ENCODE measurements at regions not wholly inside any gene's neighbourhood (a gene's known extent, or its start where the extent isn't known, plus 50 kb on each side); places are given as distances from the start of the nearest gene placed in this dataset.

- ChIA-PET POLR2A (no interaction called here), CTCF (no interaction called here)
- no peak overlapping the region for H3K27ac Mint-ChIP-seq
- peaks cover 3% of the 10 kb centered on the region for H3K27me3 Mint-ChIP-seq (ENCODE audit: low read depth)
- DNase-seq (ENCODE audit: low spot score) = no peak
- ATAC-seq = no peak
- TF ChIP-seq, protein P1, sequence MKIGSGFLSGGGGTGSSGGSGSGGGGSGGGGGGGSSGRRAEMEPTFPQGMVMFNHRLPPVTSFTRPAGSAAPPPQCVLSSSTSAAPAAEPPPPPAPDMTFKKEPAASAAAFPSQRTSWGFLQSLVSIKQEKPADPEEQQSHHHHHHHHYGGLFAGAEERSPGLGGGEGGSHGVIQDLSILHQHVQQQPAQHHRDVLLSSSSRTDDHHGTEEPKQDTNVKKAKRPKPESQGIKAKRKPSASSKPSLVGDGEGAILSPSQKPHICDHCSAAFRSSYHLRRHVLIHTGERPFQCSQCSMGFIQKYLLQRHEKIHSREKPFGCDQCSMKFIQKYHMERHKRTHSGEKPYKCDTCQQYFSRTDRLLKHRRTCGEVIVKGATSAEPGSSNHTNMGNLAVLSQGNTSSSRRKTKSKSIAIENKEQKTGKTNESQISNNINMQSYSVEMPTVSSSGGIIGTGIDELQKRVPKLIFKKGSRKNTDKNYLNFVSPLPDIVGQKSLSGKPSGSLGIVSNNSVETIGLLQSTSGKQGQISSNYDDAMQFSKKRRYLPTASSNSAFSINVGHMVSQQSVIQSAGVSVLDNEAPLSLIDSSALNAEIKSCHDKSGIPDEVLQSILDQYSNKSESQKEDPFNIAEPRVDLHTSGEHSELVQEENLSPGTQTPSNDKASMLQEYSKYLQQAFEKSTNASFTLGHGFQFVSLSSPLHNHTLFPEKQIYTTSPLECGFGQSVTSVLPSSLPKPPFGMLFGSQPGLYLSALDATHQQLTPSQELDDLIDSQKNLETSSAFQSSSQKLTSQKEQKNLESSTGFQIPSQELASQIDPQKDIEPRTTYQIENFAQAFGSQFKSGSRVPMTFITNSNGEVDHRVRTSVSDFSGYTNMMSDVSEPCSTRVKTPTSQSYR (CRISPR knock-in tag; IDR thresholded peaks at IDR 0.05) = no peak
- TF ChIP-seq, protein P2, sequence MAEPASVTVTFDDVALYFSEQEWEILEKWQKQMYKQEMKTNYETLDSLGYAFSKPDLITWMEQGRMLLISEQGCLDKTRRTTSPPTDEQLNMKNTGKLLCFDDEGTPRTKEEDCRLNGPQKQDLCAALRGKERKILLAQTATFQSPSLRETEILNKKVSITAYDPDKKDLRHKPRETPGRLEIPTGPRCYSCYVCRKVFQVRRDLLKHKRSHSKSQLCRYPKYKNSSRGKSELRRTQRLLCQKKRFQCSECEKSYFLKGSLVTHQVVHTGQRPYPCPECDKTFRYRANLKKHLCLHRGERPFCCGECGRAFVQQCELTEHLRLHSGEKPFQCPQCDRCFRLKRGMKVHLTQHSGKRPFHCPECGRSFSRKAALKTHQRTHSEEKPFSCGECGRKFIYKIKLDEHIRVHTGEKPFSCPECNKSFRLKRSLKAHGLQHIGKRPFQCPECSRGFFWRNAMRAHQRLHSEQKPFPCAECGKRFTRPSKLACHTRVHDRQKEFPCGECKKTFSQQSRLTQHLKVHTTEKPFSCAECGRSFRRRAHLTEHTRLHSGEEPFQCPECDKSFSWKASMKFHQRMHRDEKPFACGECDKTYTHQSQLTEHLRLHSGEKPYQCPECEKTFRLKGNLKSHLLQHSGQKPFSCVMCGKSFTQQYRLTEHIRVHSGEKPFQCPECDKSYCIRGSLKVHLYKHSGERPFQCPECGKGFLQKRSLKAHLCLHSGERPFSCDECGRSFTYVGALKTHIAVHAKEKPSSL (CRISPR knock-in tag; conservative IDR thresholded peaks at IDR 0.05) = no peak
- TF ChIP-seq ETV6 (CRISPR knock-in tag; IDR thresholded peaks at IDR 0.05) = no peak
- no peak for TF ChIP-seq SMAD3 (CRISPR knock-in tag; IDR thresholded peaks at IDR 0.05; ENCODE audit: borderline replicate concordance)
- TF ChIP-seq MLX (CRISPR knock-in tag; IDR thresholded peaks at IDR 0.05) = no peak
- TF ChIP-seq, protein P3, sequence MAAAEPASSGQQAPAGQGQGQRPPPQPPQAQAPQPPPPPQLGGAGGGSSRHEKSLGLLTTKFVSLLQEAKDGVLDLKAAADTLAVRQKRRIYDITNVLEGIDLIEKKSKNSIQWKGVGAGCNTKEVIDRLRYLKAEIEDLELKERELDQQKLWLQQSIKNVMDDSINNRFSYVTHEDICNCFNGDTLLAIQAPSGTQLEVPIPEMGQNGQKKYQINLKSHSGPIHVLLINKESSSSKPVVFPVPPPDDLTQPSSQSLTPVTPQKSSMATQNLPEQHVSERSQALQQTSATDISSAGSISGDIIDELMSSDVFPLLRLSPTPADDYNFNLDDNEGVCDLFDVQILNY (CRISPR knock-in tag; IDR thresholded peaks at IDR 0.05) = no peak
- TF ChIP-seq, protein P4, sequence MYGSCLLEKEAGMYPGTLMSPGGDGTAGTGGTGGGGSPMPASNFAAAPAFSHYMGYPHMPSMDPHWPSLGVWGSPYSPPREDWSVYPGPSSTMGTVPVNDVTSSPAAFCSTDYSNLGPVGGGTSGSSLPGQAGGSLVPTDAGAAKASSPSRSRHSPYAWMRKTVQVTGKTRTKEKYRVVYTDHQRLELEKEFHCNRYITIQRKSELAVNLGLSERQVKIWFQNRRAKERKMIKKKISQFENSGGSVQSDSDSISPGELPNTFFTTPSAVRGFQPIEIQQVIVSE (CRISPR knock-in tag; IDR thresholded peaks at IDR 0.05; ENCODE audit: borderline replicate concordance) = no peak
- TF ChIP-seq, protein P5, sequence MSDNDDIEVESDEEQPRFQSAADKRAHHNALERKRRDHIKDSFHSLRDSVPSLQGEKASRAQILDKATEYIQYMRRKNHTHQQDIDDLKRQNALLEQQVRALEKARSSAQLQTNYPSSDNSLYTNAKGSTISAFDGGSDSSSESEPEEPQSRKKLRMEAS (CRISPR knock-in tag; IDR thresholded peaks at IDR 0.05) = no peak
- TF ChIP-seq FOXK1 (CRISPR knock-in tag; IDR thresholded peaks at IDR 0.05) = no peak
- TF ChIP-seq NFATC4 (CRISPR knock-in tag; IDR thresholded peaks at IDR 0.05) = no peak
- no peak for TF ChIP-seq RORB (CRISPR knock-in tag; IDR thresholded peaks at IDR 0.05)
- TF ChIP-seq, protein P6, sequence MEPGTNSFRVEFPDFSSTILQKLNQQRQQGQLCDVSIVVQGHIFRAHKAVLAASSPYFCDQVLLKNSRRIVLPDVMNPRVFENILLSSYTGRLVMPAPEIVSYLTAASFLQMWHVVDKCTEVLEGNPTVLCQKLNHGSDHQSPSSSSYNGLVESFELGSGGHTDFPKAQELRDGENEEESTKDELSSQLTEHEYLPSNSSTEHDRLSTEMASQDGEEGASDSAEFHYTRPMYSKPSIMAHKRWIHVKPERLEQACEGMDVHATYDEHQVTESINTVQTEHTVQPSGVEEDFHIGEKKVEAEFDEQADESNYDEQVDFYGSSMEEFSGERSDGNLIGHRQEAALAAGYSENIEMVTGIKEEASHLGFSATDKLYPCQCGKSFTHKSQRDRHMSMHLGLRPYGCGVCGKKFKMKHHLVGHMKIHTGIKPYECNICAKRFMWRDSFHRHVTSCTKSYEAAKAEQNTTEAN (CRISPR knock-in tag; IDR thresholded peaks at IDR 0.05) = no peak
- TF ChIP-seq ZNF671 (CRISPR knock-in tag; IDR thresholded peaks at IDR 0.05) = no peak
- TF ChIP-seq PRDM15 (CRISPR knock-in tag; IDR thresholded peaks at IDR 0.05) = no peak
- no peak for TF ChIP-seq JUN (CRISPR knock-in tag; IDR thresholded peaks at IDR 0.05)
- no peak for TF ChIP-seq ZBTB21 (CRISPR knock-in tag; IDR thresholded peaks at IDR 0.05; ENCODE audit: borderline replicate concordance)
- H3K9me3 Mint-ChIP-seq = no peaks in the 10 kb centered on the region
- peaks cover 43% of the 10 kb centered on the region for H3K4me1 Mint-ChIP-seq
- no peaks in the 10 kb centered on the region for H3K36me3 Mint-ChIP-seq
- H3K4me3 Mint-ChIP-seq = no peak overlapping the region
Observed at GRCh38 chr7:10082896-10083295, 890.8 kb upstream of the PHF14 start.

Measured in WTC11 (cell line).